ENCODE measurements at regions not wholly inside any gene's neighbourhood (a gene's known extent, or its start where the extent isn't known, plus 50 kb on each side); places are given as distances from the start of the nearest gene placed in this dataset.

GRCh38 chr10:128221807-128222206 is 95.6 kb upstream of the MKI67 start:
- Mint-ChIP-seq H3K27me3 (ENCODE audit: insufficient read depth, low read depth) (peaks cover 4% of the 10 kb centered on the region), H3K4me1 (peaks cover 11% of the 10 kb centered on the region), H3K27ac (no peak overlapping the region), H3K36me3 (no peaks in the 10 kb centered on the region), H3K9me3 (peaks cover 3% of the 10 kb centered on the region), H3K4me3 (no peak overlapping the region)
- H3K27ac ChIP-seq, result no peak overlapping the region
- no peaks in the 10 kb centered on the region for H3K27me3 ChIP-seq
- no peaks in the 10 kb centered on the region for H3K79me2 ChIP-seq (ENCODE audit: low read depth)
- no peaks in the 10 kb centered on the region for H3K36me3 ChIP-seq
- no peak overlapping the region for H2AFZ ChIP-seq (replicated peaks)
- H3K9ac ChIP-seq, result no peak overlapping the region
- H4K20me1 ChIP-seq (ENCODE audit: low read depth), result no peaks in the 10 kb centered on the region
- no peaks in the 10 kb centered on the region for H3K9me3 ChIP-seq (ENCODE audit: low read depth)
- no peak overlapping the region for H3K4me2 ChIP-seq
- no peaks in the 10 kb centered on the region for H3K4me1 ChIP-seq
- H3F3A ChIP-seq (ENCODE audit: low read depth), result no peaks in the 10 kb centered on the region
- DNase-seq (ENCODE audit: low spot score), result no peak
- H3K4me3 ChIP-seq, result no peak overlapping the region
- TF ChIP-seq EZH2 (IDR thresholded peaks at IDR 0.05) (no peak), EZH2phosphoT487 (IDR thresholded peaks at IDR 0.05) (no peak)
- TF ChIP-seq, protein P1, sequence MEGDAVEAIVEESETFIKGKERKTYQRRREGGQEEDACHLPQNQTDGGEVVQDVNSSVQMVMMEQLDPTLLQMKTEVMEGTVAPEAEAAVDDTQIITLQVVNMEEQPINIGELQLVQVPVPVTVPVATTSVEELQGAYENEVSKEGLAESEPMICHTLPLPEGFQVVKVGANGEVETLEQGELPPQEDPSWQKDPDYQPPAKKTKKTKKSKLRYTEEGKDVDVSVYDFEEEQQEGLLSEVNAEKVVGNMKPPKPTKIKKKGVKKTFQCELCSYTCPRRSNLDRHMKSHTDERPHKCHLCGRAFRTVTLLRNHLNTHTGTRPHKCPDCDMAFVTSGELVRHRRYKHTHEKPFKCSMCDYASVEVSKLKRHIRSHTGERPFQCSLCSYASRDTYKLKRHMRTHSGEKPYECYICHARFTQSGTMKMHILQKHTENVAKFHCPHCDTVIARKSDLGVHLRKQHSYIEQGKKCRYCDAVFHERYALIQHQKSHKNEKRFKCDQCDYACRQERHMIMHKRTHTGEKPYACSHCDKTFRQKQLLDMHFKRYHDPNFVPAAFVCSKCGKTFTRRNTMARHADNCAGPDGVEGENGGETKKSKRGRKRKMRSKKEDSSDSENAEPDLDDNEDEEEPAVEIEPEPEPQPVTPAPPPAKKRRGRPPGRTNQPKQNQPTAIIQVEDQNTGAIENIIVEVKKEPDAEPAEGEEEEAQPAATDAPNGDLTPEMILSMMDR (IDR thresholded peaks at IDR 0.05), result no peak

DNA sequence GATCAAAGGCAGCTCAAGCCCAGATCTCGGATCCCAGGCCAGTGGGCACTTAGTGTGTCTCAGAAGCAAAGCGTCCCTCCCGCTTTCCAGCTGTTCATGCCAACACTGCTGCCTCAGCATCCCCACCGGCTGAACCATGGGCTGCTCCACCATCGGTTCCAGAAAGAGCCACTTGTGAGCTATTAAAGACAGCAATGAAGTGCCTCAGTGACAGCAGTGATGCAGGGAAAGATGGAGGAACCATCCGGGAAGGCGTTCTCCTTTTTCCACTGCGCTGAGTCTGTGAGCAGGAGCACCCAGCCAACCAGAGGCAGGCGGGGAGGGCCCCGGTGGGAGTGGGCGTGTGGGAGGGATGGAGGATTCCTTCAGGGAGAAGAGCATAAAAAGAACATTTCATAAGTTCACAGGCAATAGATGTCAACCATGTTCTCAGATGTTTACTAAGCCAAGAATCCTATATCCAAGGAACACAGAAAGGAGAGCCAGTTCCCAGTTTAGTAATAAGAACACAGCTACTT is 96.2 kb upstream of the MKI67 start:
- H3K4me3 Mint-ChIP-seq, result no peak overlapping the region
- TF ChIP-seq EZH2phosphoT487 (IDR thresholded peaks at IDR 0.05), result no peak
- no peaks in the 10 kb centered on the region for H3K27me3 ChIP-seq
- H3K4me2 ChIP-seq, result no peak overlapping the region
- H3K27ac ChIP-seq, result no peak overlapping the region
- no peak overlapping the region for H3K27ac Mint-ChIP-seq
- H3K9me3 ChIP-seq (ENCODE audit: low read depth), result no peaks in the 10 kb centered on the region
- no peaks in the 10 kb centered on the region for H3K4me1 ChIP-seq
- peaks cover 6% of the 10 kb centered on the region for H3K4me1 Mint-ChIP-seq
- H4K20me1 ChIP-seq (ENCODE audit: low read depth), result no peaks in the 10 kb centered on the region
- no peaks in the 10 kb centered on the region for H3K36me3 Mint-ChIP-seq
- H3K4me3 ChIP-seq, result no peak overlapping the region
- DNase-seq (ENCODE audit: low spot score), result no peak
- H3K27me3 Mint-ChIP-seq (ENCODE audit: insufficient read depth, low read depth), result peaks cover 4% of the 10 kb centered on the region
- H3K9ac ChIP-seq, result no peak overlapping the region
- no peaks in the 10 kb centered on the region for H3K36me3 ChIP-seq
- peaks cover 3% of the 10 kb centered on the region for H3K9me3 Mint-ChIP-seq
- no peaks in the 10 kb centered on the region for H3K79me2 ChIP-seq (ENCODE audit: low read depth)
- H3F3A ChIP-seq (ENCODE audit: low read depth), result no peaks in the 10 kb centered on the region
- no peak overlapping the region for H2AFZ ChIP-seq (replicated peaks)

DNA sequence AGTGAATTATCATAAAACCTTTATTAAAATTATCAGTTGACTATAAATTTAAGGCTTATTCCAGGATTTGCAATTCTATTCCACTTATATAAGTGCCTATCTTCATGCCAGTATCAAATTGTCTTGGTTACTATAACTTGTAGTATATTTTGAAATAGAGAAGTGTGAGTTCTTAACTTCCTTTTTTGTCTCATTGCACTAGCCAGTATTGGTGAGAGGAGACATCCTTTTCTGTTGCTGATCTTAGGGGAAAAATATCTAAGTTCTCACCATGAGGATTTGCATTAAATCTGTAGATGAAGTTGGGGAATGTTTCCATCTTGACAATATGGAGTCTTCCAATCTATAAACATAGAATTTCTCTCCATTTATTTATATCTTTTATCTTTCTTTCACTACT is 104.2 kb upstream of the MKI67 start:
- no peaks in the 10 kb centered on the region for H3K9me3 ChIP-seq (ENCODE audit: low read depth)
- H3K27ac Mint-ChIP-seq, result no peak overlapping the region
- H4K20me1 ChIP-seq (ENCODE audit: low read depth), result no peaks in the 10 kb centered on the region
- H3K27ac ChIP-seq, result no peak overlapping the region
- H2AFZ ChIP-seq (replicated peaks), result no peak overlapping the region
- H3K27me3 ChIP-seq, result no peaks in the 10 kb centered on the region
- peaks cover 5% of the 10 kb centered on the region for H3F3A ChIP-seq (ENCODE audit: low read depth)
- TF ChIP-seq, protein P1 (IDR thresholded peaks at IDR 0.05), result no peak
- TF ChIP-seq EZH2 (IDR thresholded peaks at IDR 0.05) (no peak), EZH2phosphoT487 (IDR thresholded peaks at IDR 0.05) (no peak)
- H3K4me3 Mint-ChIP-seq, result no peak overlapping the region
- peaks cover 2% of the 10 kb centered on the region for H3K27me3 Mint-ChIP-seq (ENCODE audit: insufficient read depth, low read depth)
- no peaks in the 10 kb centered on the region for H3K4me1 Mint-ChIP-seq
- H3K79me2 ChIP-seq (ENCODE audit: low read depth), result no peaks in the 10 kb centered on the region
- no peak overlapping the region for H3K4me3 ChIP-seq
- no peak overlapping the region for H3K4me2 ChIP-seq
- peaks cover 9% of the 10 kb centered on the region for H3K4me1 ChIP-seq
- DNase-seq (ENCODE audit: low spot score), result no peak
- no peaks in the 10 kb centered on the region for H3K36me3 ChIP-seq
- H3K9ac ChIP-seq, result no peak overlapping the region
- H3K9me3 Mint-ChIP-seq, result peaks cover 6% of the 10 kb centered on the region
- no peaks in the 10 kb centered on the region for H3K36me3 Mint-ChIP-seq

- Histone ChIP-seq H3K36me3 (no peaks in the 10 kb centered on the region), H3K4me2 (no peak overlapping the region), H4K20me1 (ENCODE audit: low read depth) (no peaks in the 10 kb centered on the region), H3K9ac (no peak overlapping the region), H2AFZ (replicated peaks) (no peak overlapping the region), H3K4me1 (peaks cover 9% of the 10 kb centered on the region), H3K9me3 (ENCODE audit: low read depth) (no peaks in the 10 kb centered on the region), H3F3A (ENCODE audit: low read depth) (peaks cover 5% of the 10 kb centered on the region), H3K27ac (no peak overlapping the region), H3K79me2 (ENCODE audit: low read depth) (no peaks in the 10 kb centered on the region), H3K27me3 (no peaks in the 10 kb centered on the region), H3K4me3 (no peak overlapping the region)
- DNase-seq (ENCODE audit: low spot score), result no peak
- no peaks in the 10 kb centered on the region for H3K36me3 Mint-ChIP-seq
- H3K9me3 Mint-ChIP-seq, result peaks cover 6% of the 10 kb centered on the region
- H3K27me3 Mint-ChIP-seq (ENCODE audit: insufficient read depth, low read depth), result no peaks in the 10 kb centered on the region
- H3K27ac Mint-ChIP-seq, result no peak overlapping the region
- H3K4me3 Mint-ChIP-seq, result no peak overlapping the region
- no peak for TF ChIP-seq EZH2 (IDR thresholded peaks at IDR 0.05)
- no peak for TF ChIP-seq EZH2phosphoT487 (IDR thresholded peaks at IDR 0.05)
- TF ChIP-seq, protein P1 (IDR thresholded peaks at IDR 0.05), result no peak
- no peaks in the 10 kb centered on the region for H3K4me1 Mint-ChIP-seq
Measured at GRCh38 chr10:128233422-128233821, 107.2 kb upstream of the MKI67 start.
